Astrocyte (in vitro differentiated cells and primary cell): ENCODE measurements at regions not wholly inside any gene's neighbourhood (a gene's known extent, or its start where the extent isn't known, plus 50 kb on each side); places are given as distances from the start of the nearest gene placed in this dataset.

Experiments
- DNase-seq: peaks from one replicate; pipeline ENCODE4 v3.0.0-alpha.2; 2010; ENCODE audit warnings: low read depth
- FAIRE-seq: peaks from 2 replicates; lab custom pipeline; 2011; peaks lifted over from hg19 to GRCh38; lab: Jason Lieb, UNC
- H2AFZ ChIP-seq: 2 replicates; pipeline ENCODE4 v1.6.0; 2012; ENCODE audit warnings: low read depth, low read length, inconsistent platforms
- H3K27ac ChIP-seq: 2 replicates; pipeline ENCODE4 v1.5.1; 2011; ENCODE audit warnings: low read depth, low read length, inconsistent platforms
- H3K27me3 ChIP-seq: 2 replicates; pipeline ENCODE4 v1.6.0; 2011; ENCODE audit warnings: low read length, inconsistent platforms; ENCODE audit not compliant: insufficient read depth
- H3K36me3 ChIP-seq: 2 replicates; pipeline ENCODE4 v1.5.1; 2011; ENCODE audit warnings: low read length, inconsistent platforms; ENCODE audit not compliant: insufficient read depth
- H3K4me1 ChIP-seq: 2 replicates; pipeline ENCODE4 v1.5.1; 2011; ENCODE audit warnings: low read length, inconsistent platforms; ENCODE audit not compliant: insufficient read depth
- H3K4me2 ChIP-seq: 2 replicates; pipeline ENCODE4 v1.6.0; 2012; ENCODE audit warnings: low read length, inconsistent platforms
- H3K4me3 ChIP-seq: 2 replicates; pipeline ENCODE4 v1.5.1; 2011; ENCODE audit warnings: low read depth, mild to moderate bottlenecking, low read length, inconsistent platforms; ENCODE audit not compliant: insufficient read depth
- H3K79me2 ChIP-seq: 2 replicates; pipeline ENCODE4 v1.6.0; 2012; ENCODE audit warnings: mild to moderate bottlenecking, low read length, inconsistent platforms; ENCODE audit not compliant: insufficient read depth
- H3K9ac ChIP-seq: 2 replicates; pipeline ENCODE4 v1.6.0; 2012; ENCODE audit warnings: mild to moderate bottlenecking, low read length, inconsistent platforms
- H3K9me3 ChIP-seq: 2 replicates; pipeline ENCODE4 v1.5.1; 2012; ENCODE audit warnings: low read depth, mild to moderate bottlenecking, low read length, inconsistent platforms; ENCODE audit not compliant: insufficient read depth
- H4K20me1 ChIP-seq: 2 replicates; pipeline ENCODE4 v1.6.0; 2012; ENCODE audit warnings: low read length, inconsistent platforms; ENCODE audit not compliant: insufficient read depth
- H3K27ac Mint-ChIP-seq: one replicate; pipeline ENCODE4 v1.8.0; 2021; ENCODE audit warnings: mild to moderate bottlenecking, mixed read lengths; ENCODE audit not compliant: unreplicated experiment
- H3K27me3 Mint-ChIP-seq: one replicate; pipeline ENCODE4 v1.8.0; 2021; ENCODE audit warnings: low read depth, mixed read lengths; ENCODE audit not compliant: unreplicated experiment
- H3K36me3 Mint-ChIP-seq: one replicate; pipeline ENCODE4 v1.8.0; 2021; ENCODE audit warnings: low read depth, mixed read lengths; ENCODE audit not compliant: unreplicated experiment
- H3K4me1 Mint-ChIP-seq: one replicate; pipeline ENCODE4 v1.8.0; 2021; ENCODE audit warnings: low read depth, mixed read lengths; ENCODE audit not compliant: unreplicated experiment
- H3K4me3 Mint-ChIP-seq: one replicate; pipeline ENCODE4 v1.8.0; 2021; ENCODE audit warnings: mild to moderate bottlenecking, moderate library complexity, mixed read lengths; ENCODE audit not compliant: unreplicated experiment
- H3K9me3 Mint-ChIP-seq: one replicate; pipeline ENCODE4 v1.8.0; 2021; ENCODE audit warnings: mild to moderate bottlenecking, mixed read lengths; ENCODE audit not compliant: unreplicated experiment
- CTCF ChIP-seq: IDR thresholded peaks from 2 replicates; pipeline ENCODE4 v1.5.1; 2011; ENCODE audit warnings: low read depth, mild to moderate bottlenecking, inconsistent platforms, low read length, moderate library complexity; ENCODE audit not compliant: insufficient read depth
- EZH2 ChIP-seq: IDR thresholded peaks from 2 replicates; pipeline ENCODE4 v1.6.1; 2012; ENCODE audit warnings: mild to moderate bottlenecking, low read length, inconsistent platforms; ENCODE audit not compliant: insufficient read depth

- H3K9me3 ChIP-seq: peaks cover 2% of the 10 kb centered on the region
- H3K4me3 ChIP-seq: no peak overlapping the region
- DNase-seq (no peak), FAIRE-seq (no peak)
- H3K79me2 ChIP-seq: no peaks in the 10 kb centered on the region
- Mint-ChIP-seq H3K9me3 (peaks cover 7% of the 10 kb centered on the region), H3K4me1 (peaks cover 15% of the 10 kb centered on the region), H3K4me3 (no peak overlapping the region), H3K27me3 (peaks cover 5% of the 10 kb centered on the region), H3K36me3 (no peaks in the 10 kb centered on the region), H3K27ac (no peak overlapping the region)
- TF ChIP-seq EZH2 (no peak), CTCF (no peak)
- no peaks in the 10 kb centered on the region for H3K4me1 ChIP-seq
- no peak overlapping the region for H3K4me2 ChIP-seq
- H3K27ac ChIP-seq: no peak overlapping the region
- H4K20me1 ChIP-seq: no peaks in the 10 kb centered on the region
- H3K9ac ChIP-seq: no peak overlapping the region
- no peaks in the 10 kb centered on the region for H3K27me3 ChIP-seq
- no peak overlapping the region for H2AFZ ChIP-seq
- H3K36me3 ChIP-seq: no peaks in the 10 kb centered on the region
Measured at GRCh38 chr7:149686449-149686848, 86.9 kb downstream of the ZNF467 start.

- Mint-ChIP-seq H3K27me3 (peaks cover 5% of the 10 kb centered on the region), H3K27ac (no peak overlapping the region), H3K4me3 (no peak overlapping the region), H3K4me1 (peaks cover 15% of the 10 kb centered on the region), H3K9me3 (peaks cover 7% of the 10 kb centered on the region), H3K36me3 (no peaks in the 10 kb centered on the region)
- DNase-seq (peak; percentile 68), FAIRE-seq (peak; percentile 81)
- H3K9me3 ChIP-seq: peaks cover 2% of the 10 kb centered on the region
- H3K9ac ChIP-seq: no peak overlapping the region
- H3K4me2 ChIP-seq: peak overlapping the region; percentile 15
- no peaks in the 10 kb centered on the region for H3K36me3 ChIP-seq
- no peaks in the 10 kb centered on the region for H3K27me3 ChIP-seq
- H3K27ac ChIP-seq: no peak overlapping the region
- H2AFZ ChIP-seq: no peak overlapping the region
- no peaks in the 10 kb centered on the region for H3K4me1 ChIP-seq
- H4K20me1 ChIP-seq: no peaks in the 10 kb centered on the region
- no peaks in the 10 kb centered on the region for H3K79me2 ChIP-seq
- H3K4me3 ChIP-seq: no peak overlapping the region
- no peak for TF ChIP-seq CTCF
Measured at GRCh38 chr7:149686011-149686410, 87.4 kb downstream of the ZNF467 start.

- H2AFZ ChIP-seq: no peak overlapping the region
- TF ChIP-seq EZH2 (no peak), CTCF (no peak)
- Mint-ChIP-seq H3K4me3 (no peak overlapping the region), H3K4me1 (peaks cover 21% of the 10 kb centered on the region), H3K36me3 (no peaks in the 10 kb centered on the region), H3K9me3 (peaks cover 7% of the 10 kb centered on the region), H3K27me3 (peaks cover 5% of the 10 kb centered on the region), H3K27ac (no peak overlapping the region)
- FAIRE-seq (no peak), DNase-seq (no peak)
- H3K4me3 ChIP-seq: no peak overlapping the region
- H3K27me3 ChIP-seq: no peaks in the 10 kb centered on the region
- H3K4me2 ChIP-seq: peak overlapping the region; percentile 15
- H3K27ac ChIP-seq: no peak overlapping the region
- H3K36me3 ChIP-seq: no peaks in the 10 kb centered on the region
- H4K20me1 ChIP-seq: no peaks in the 10 kb centered on the region
- H3K9ac ChIP-seq: no peak overlapping the region
- H3K79me2 ChIP-seq: no peaks in the 10 kb centered on the region
- no peaks in the 10 kb centered on the region for H3K4me1 ChIP-seq
- H3K9me3 ChIP-seq: peaks cover 2% of the 10 kb centered on the region
Measured at GRCh38 chr7:149685455-149685854, 87.9 kb downstream of the ZNF467 start.
